Trophoblast cell (in vitro differentiated cells and primary cell): ENCODE measurements at regions not wholly inside any gene's neighbourhood (a gene's known extent, or its start where the extent isn't known, plus 50 kb on each side); places are given as distances from the start of the nearest gene placed in this dataset.

Experiments used
- DNase-seq, 2 donors: peaks; one replicate each; pipeline ENCODE4 v3.0.0-alpha.2; 2016
- H2AFZ ChIP-seq: 2 replicates; pipeline ENCODE4 v1.6.1; 2013; ENCODE audit warnings: low read length, moderate library complexity, mild to moderate bottlenecking; ENCODE audit not compliant: insufficient read depth, poor library complexity
- H2AK5ac ChIP-seq: 2 replicates; pipeline ENCODE4 v1.6.1; 2013; ENCODE audit warnings: mild to moderate bottlenecking, low read length
- H2BK120ac ChIP-seq: 2 replicates; pipeline ENCODE4 v1.6.1; 2013; ENCODE audit warnings: low read length, mild to moderate bottlenecking, moderate library complexity; ENCODE audit not compliant: insufficient read depth, poor library complexity
- H2BK12ac ChIP-seq: 2 replicates; pipeline ENCODE4 v1.6.1; 2013; ENCODE audit warnings: mild to moderate bottlenecking, low read length, moderate library complexity
- H2BK5ac ChIP-seq: 2 replicates; pipeline ENCODE4 v1.6.1; 2013; ENCODE audit warnings: low read length, low read depth, moderate library complexity, mild to moderate bottlenecking; ENCODE audit not compliant: poor library complexity
- H3K14ac ChIP-seq: 2 replicates; pipeline ENCODE4 v1.6.1; 2013; ENCODE audit warnings: mild to moderate bottlenecking, low read length
- H3K18ac ChIP-seq: 2 replicates; pipeline ENCODE4 v1.6.1; 2013; ENCODE audit warnings: mild to moderate bottlenecking, low read length
- H3K23ac ChIP-seq: 2 replicates; pipeline ENCODE4 v1.6.1; 2013; ENCODE audit warnings: low read length
- H3K27ac ChIP-seq: 2 replicates; pipeline ENCODE4 v1.5.1; 2013; ENCODE audit warnings: low read depth, mild to moderate bottlenecking, inconsistent platforms, low read length, moderate library complexity
- H3K27me3 ChIP-seq: 2 replicates; pipeline ENCODE4 v1.6.1; 2013; ENCODE audit warnings: inconsistent platforms, mild to moderate bottlenecking, low read length, moderate library complexity; ENCODE audit not compliant: insufficient read depth
- H3K36me3 ChIP-seq, 2 experiments: 1 replicate in 1 of 2; 2 replicates in 1 of 2; pipeline ENCODE4 v1.6.1; 2013; ENCODE audit warnings: low read length in 2 of 2, mild to moderate bottlenecking in 2 of 2, moderate library complexity in 1 of 2; ENCODE audit not compliant: insufficient read depth in 2 of 2, control insufficient read depth in 1 of 2
- H3K4ac ChIP-seq: 2 replicates; pipeline ENCODE4 v1.6.1; 2013; ENCODE audit warnings: low read depth, mild to moderate bottlenecking, low read length, moderate library complexity
- H3K4me1 ChIP-seq, 2 experiments: 1 replicate in 1 of 2; 2 replicates in 1 of 2; pipeline ENCODE4 v1.6.1; 2013; ENCODE audit warnings: low read length in 2 of 2, mild to moderate bottlenecking in 2 of 2, moderate library complexity in 1 of 2; ENCODE audit not compliant: insufficient read depth in 2 of 2, control insufficient read depth in 1 of 2
- H3K4me2 ChIP-seq: 2 replicates; pipeline ENCODE4 v1.6.1; 2013; ENCODE audit warnings: inconsistent platforms, mild to moderate bottlenecking, low read length, moderate library complexity
- H3K4me3 ChIP-seq: 2 replicates; pipeline ENCODE4 v1.5.1; 2013; ENCODE audit warnings: mild to moderate bottlenecking, low read depth, low read length, inconsistent platforms
- H3K79me1 ChIP-seq: one replicate; pipeline ENCODE4 v1.6.1; 2013; ENCODE audit warnings: low read length
- H3K79me2 ChIP-seq: 2 replicates; pipeline ENCODE4 v1.6.1; 2013; ENCODE audit warnings: low read length, mild to moderate bottlenecking; ENCODE audit not compliant: control insufficient read depth, insufficient read depth, poor library complexity
- H3K9ac ChIP-seq: 2 replicates; pipeline ENCODE4 v1.6.1; 2013; ENCODE audit warnings: mild to moderate bottlenecking, low read length
- H3K9me3 ChIP-seq: 2 replicates; pipeline ENCODE4 v1.6.1; 2013; ENCODE audit warnings: low read depth, mild to moderate bottlenecking, control low read depth, inconsistent platforms, low read length; ENCODE audit not compliant: insufficient read depth
- H4K12ac ChIP-seq: 2 replicates; pipeline ENCODE4 v1.6.1; 2013; ENCODE audit warnings: low read depth, mild to moderate bottlenecking, low read length, moderate library complexity
- H4K8ac ChIP-seq: 2 replicates; pipeline ENCODE4 v1.6.1; 2013; ENCODE audit warnings: low read depth, mild to moderate bottlenecking, low read length, moderate library complexity
- H4K91ac ChIP-seq: one replicate; pipeline ENCODE4 v1.6.1; 2013; ENCODE audit warnings: low read depth, mild to moderate bottlenecking, low read length, moderate library complexity
- WGBS: extraction: QIAGEN DNeasy Blood & Tissue Kit; methylation state at CpG from one replicate; pipeline ENCODE4 v1.1.7; 2013; ENCODE audit warnings: missing lambda C conversion rate; ENCODE audit not compliant: insufficient read length, insufficient coverage; ENCODE audit errors: extremely low coverage; 5-methylcytosine and 5-hydroxymethylcytosine counted together

GRCh38 chr1:101532377-101532776, 295.6 kb downstream of the S1PR1 start:
- peak; percentile 12 to 61 for DNase-seq

GRCh38 chr1:101540161-101540560, 303.3 kb downstream of the S1PR1 start:
- Histone ChIP-seq H3K27me3 (no peaks in the 10 kb centered on the region), H3K36me3 (no peaks in the 10 kb centered on the region)

More at GRCh38 chr1:101532377-101532776, 295.6 kb downstream of the S1PR1 start:
- H3K18ac ChIP-seq, result no peak overlapping the region
- H2BK120ac ChIP-seq, result no peak overlapping the region
- no peaks in the 10 kb centered on the region for H3K79me1 ChIP-seq
- H4K8ac ChIP-seq, result no peak overlapping the region
- H2AFZ ChIP-seq, result no peak overlapping the region
- no peaks in the 10 kb centered on the region for H3K36me3 ChIP-seq
- H3K4ac ChIP-seq, result no peak overlapping the region
- H2BK5ac ChIP-seq, result no peak overlapping the region
- no peak overlapping the region for H3K9ac ChIP-seq
- H2BK12ac ChIP-seq, result no peak overlapping the region
- H3K4me3 ChIP-seq, result no peak overlapping the region
- H3K4me1 ChIP-seq, result no peaks in the 10 kb centered on the region
- H3K9me3 ChIP-seq, result no peaks in the 10 kb centered on the region
- no peak overlapping the region for H3K4me2 ChIP-seq
- H3K14ac ChIP-seq, result no peak overlapping the region
- no CpG with 5 or more reads among the region's 1 CpG for WGBS
- H3K27ac ChIP-seq, result no peak overlapping the region
- H4K12ac ChIP-seq, result no peak overlapping the region
- no peak overlapping the region for H3K23ac ChIP-seq
- H4K91ac ChIP-seq, result no peak overlapping the region
- no peaks in the 10 kb centered on the region for H3K79me2 ChIP-seq
- no peak overlapping the region for H2AK5ac ChIP-seq
- no peaks in the 10 kb centered on the region for H3K27me3 ChIP-seq

GRCh38 chr1:101546885-101547284, 310.1 kb downstream of the S1PR1 start:
- Histone ChIP-seq H2BK5ac (no peak overlapping the region), H3K9me3 (no peaks in the 10 kb centered on the region)
- no CpG with 5 or more reads among the region's 1 CpG for WGBS

More at GRCh38 chr1:101540161-101540560, 303.3 kb downstream of the S1PR1 start:
- Histone ChIP-seq H4K12ac (no peak overlapping the region), H3K79me2 (no peaks in the 10 kb centered on the region), H3K14ac (no peak overlapping the region), H2AFZ (no peak overlapping the region), H3K79me1 (no peaks in the 10 kb centered on the region), H3K9ac (no peak overlapping the region), H3K27ac (no peak overlapping the region), H3K4me3 (no peak overlapping the region), H4K8ac (no peak overlapping the region), H2BK12ac (no peak overlapping the region), H2BK120ac (no peak overlapping the region), H3K18ac (no peak overlapping the region), H3K23ac (no peak overlapping the region), H3K4ac (no peak overlapping the region), H2BK5ac (no peak overlapping the region), H3K4me1 (no peaks in the 10 kb centered on the region), H2AK5ac (no peak overlapping the region), H3K4me2 (no peak overlapping the region), H4K91ac (no peak overlapping the region), H3K9me3 (no peaks in the 10 kb centered on the region)
- no CpG with 5 or more reads among the region's 3 CpGs for WGBS
- DNase-seq, result no peak

GRCh38 chr1:101547357-101547756, 310.5 kb downstream of the S1PR1 start:
- Histone ChIP-seq H4K8ac (no peak overlapping the region), H3K18ac (no peak overlapping the region), H3K79me2 (no peaks in the 10 kb centered on the region), H2AFZ (no peak overlapping the region), H2BK5ac (no peak overlapping the region), H4K12ac (no peak overlapping the region), H3K23ac (no peak overlapping the region), H2BK120ac (no peak overlapping the region), H3K4ac (no peak overlapping the region), H4K91ac (no peak overlapping the region), H3K27me3 (no peaks in the 10 kb centered on the region), H3K79me1 (no peaks in the 10 kb centered on the region), H3K9ac (no peak overlapping the region), H2BK12ac (no peak overlapping the region), H3K9me3 (no peaks in the 10 kb centered on the region), H3K27ac (no peak overlapping the region), H3K4me1 (no peaks in the 10 kb centered on the region), H3K4me3 (no peak overlapping the region), H3K36me3 (no peaks in the 10 kb centered on the region), H3K4me2 (no peak overlapping the region), H3K14ac (no peak overlapping the region), H2AK5ac (no peak overlapping the region)
- no peak for DNase-seq
- no CpG with 5 or more reads among the region's 3 CpGs for WGBS

More at GRCh38 chr1:101546885-101547284, 310.1 kb downstream of the S1PR1 start:
- H3K9ac ChIP-seq, result no peak overlapping the region
- H3K14ac ChIP-seq, result no peak overlapping the region
- no peak for DNase-seq
- no peak overlapping the region for H3K4me3 ChIP-seq
- H4K8ac ChIP-seq, result no peak overlapping the region
- no peak overlapping the region for H3K4me2 ChIP-seq
- no peaks in the 10 kb centered on the region for H3K36me3 ChIP-seq
- H3K4ac ChIP-seq, result no peak overlapping the region
- H3K79me2 ChIP-seq, result no peaks in the 10 kb centered on the region
- no peak overlapping the region for H2BK120ac ChIP-seq
- no peak overlapping the region for H4K12ac ChIP-seq
- H2AK5ac ChIP-seq, result no peak overlapping the region
- no peaks in the 10 kb centered on the region for H3K4me1 ChIP-seq
- H3K18ac ChIP-seq, result no peak overlapping the region
- no peak overlapping the region for H3K27ac ChIP-seq
- no peaks in the 10 kb centered on the region for H3K79me1 ChIP-seq
- no peak overlapping the region for H2BK12ac ChIP-seq
- no peaks in the 10 kb centered on the region for H3K27me3 ChIP-seq
- H2AFZ ChIP-seq, result no peak overlapping the region
- H3K23ac ChIP-seq, result no peak overlapping the region
- no peak overlapping the region for H4K91ac ChIP-seq
